ENCODE measurements at regions not wholly inside any gene's neighbourhood (a gene's known extent, or its start where the extent isn't known, plus 50 kb on each side); places are given as distances from the start of the nearest gene placed in this dataset.

DNA sequence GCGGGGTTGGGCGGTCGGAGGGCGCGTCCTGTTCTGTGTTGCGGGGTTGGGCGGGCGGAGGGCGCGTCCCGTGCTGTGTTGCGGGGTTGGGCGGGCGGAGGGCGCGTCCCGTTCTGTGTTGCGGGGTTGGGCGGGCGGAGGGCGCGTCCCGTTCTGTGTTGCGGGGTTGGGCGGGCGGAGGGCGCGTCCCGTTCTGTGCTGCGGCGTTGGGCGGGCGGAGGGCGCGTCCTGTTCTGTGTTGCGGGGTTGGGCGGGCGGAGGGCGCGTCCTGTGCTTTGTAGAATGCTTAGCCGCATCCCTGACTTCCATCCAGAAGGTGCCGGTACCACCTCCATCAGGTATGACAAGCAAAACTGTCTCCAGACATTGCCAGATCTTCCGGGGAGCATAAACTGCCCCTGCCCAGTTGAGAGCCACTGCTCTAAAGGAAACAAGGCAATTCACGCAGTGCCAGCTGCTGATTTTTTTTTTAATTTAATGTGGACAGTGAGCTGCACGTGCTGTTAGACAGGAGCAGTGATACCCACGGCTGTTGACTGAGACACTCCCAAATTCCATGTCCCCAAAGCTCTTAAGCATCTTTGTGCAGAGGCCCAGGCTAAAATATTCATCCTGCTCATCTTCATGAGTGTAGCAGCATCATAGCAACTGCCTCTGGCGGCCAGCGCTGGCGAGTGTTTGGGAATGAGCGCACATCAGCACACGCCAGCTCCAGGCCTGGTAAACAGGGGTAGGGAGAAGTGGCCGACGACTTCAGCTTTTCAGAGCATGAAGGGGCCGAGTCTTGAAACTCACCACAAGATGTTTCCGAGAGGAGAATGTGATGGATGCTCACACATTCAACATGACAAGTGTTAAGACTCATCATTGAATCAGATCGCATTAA is 284.4 kb upstream of the CDH4 start:
- TF ChIP-seq, protein P1, sequence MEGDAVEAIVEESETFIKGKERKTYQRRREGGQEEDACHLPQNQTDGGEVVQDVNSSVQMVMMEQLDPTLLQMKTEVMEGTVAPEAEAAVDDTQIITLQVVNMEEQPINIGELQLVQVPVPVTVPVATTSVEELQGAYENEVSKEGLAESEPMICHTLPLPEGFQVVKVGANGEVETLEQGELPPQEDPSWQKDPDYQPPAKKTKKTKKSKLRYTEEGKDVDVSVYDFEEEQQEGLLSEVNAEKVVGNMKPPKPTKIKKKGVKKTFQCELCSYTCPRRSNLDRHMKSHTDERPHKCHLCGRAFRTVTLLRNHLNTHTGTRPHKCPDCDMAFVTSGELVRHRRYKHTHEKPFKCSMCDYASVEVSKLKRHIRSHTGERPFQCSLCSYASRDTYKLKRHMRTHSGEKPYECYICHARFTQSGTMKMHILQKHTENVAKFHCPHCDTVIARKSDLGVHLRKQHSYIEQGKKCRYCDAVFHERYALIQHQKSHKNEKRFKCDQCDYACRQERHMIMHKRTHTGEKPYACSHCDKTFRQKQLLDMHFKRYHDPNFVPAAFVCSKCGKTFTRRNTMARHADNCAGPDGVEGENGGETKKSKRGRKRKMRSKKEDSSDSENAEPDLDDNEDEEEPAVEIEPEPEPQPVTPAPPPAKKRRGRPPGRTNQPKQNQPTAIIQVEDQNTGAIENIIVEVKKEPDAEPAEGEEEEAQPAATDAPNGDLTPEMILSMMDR (conservative IDR thresholded peaks at IDR 0.05), result no peak
- no peak for TF ChIP-seq ZFX (IDR thresholded peaks at IDR 0.05)
